ENCODE measurements at regions not wholly inside any gene's neighbourhood (a gene's known extent, or its start where the extent isn't known, plus 50 kb on each side); places are given as distances from the start of the nearest gene placed in this dataset.

GRCh38 chr2:42920446-42921146, 128.2 kb upstream of the HAAO start:
- no peak for TF ChIP-seq CTCF (IDR thresholded peaks at IDR 0.05; ENCODE audit: low read depth, low read length)
- TF ChIP-seq MYC (IDR thresholded peaks at IDR 0.05; ENCODE audit: low read depth, low read length) = no peak
